Endothelial cell of umbilical vein (primary cell): ENCODE measurements at regions not wholly inside any gene's neighbourhood (a gene's known extent, or its start where the extent isn't known, plus 50 kb on each side); places are given as distances from the start of the nearest gene placed in this dataset.

Experiments
- CTCF ChIP-seq, 2 donors: IDR thresholded peaks; 1 replicate in 1 of 2; 2 replicates in 1 of 2; pipeline ENCODE4 v1.5.1; 2011; ENCODE audit warnings: low read length in 2 of 2, mild to moderate bottlenecking in 2 of 2, moderate library complexity in 2 of 2, control low read depth in 1 of 2, inconsistent platforms in 1 of 2, low read depth in 1 of 2; ENCODE audit not compliant: insufficient read depth in 1 of 2; ENCODE audit errors: extremely low read depth in 1 of 2
- EZH2 ChIP-seq: IDR thresholded peaks from 2 replicates; pipeline ENCODE4 v1.6.1; 2012; ENCODE audit warnings: borderline replicate concordance, low read depth, mild to moderate bottlenecking, moderate library complexity, low read length, inconsistent platforms; ENCODE audit not compliant: severe bottlenecking
- FOS ChIP-seq: IDR thresholded peaks from 2 replicates; pipeline ENCODE4 v1.6.1; 2011; ENCODE audit warnings: mild to moderate bottlenecking, low read length, moderate library complexity, borderline replicate concordance; ENCODE audit not compliant: insufficient read depth
- GATA2 ChIP-seq: IDR thresholded peaks from 2 replicates; pipeline ENCODE4 v1.7.0; 2011; ENCODE audit warnings: low read depth, mild to moderate bottlenecking, moderate library complexity, mixed read lengths, low read length; ENCODE audit not compliant: insufficient read length, insufficient read depth
- JUN ChIP-seq: IDR thresholded peaks from 2 replicates; pipeline ENCODE4 v1.6.1; 2011; ENCODE audit warnings: borderline replicate concordance, low read depth; ENCODE audit not compliant: insufficient read length, insufficient read depth
- MAX ChIP-seq: IDR thresholded peaks from 2 replicates; pipeline ENCODE4 v1.6.1; 2011; ENCODE audit not compliant: insufficient read depth, insufficient read length
- MYC ChIP-seq: IDR thresholded peaks from one replicate; pipeline ENCODE4 v1.6.1; 2011; ENCODE audit warnings: mild to moderate bottlenecking, low read depth, low read length
- POLR2A ChIP-seq: IDR thresholded peaks from 2 replicates; pipeline ENCODE4 v1.6.1; 2012; ENCODE audit warnings: low read depth, mild to moderate bottlenecking, control low read depth, low read length
- POLR2AphosphoS5 ChIP-seq: IDR thresholded peaks from 2 replicates; pipeline ENCODE4 v1.6.1; 2012; ENCODE audit warnings: low read depth, mild to moderate bottlenecking, control low read depth, low read length, moderate library complexity; ENCODE audit not compliant: insufficient read depth

- TF ChIP-seq MYC (no peak), EZH2 (no peak), CTCF (IDR thresholded peaks at IDR 0.05; ENCODE audit: extremely low read depth in 1 of 2, insufficient read depth in 1 of 2, low read depth in 1 of 2, low read length in 2 of 2) (no peak), JUN (no peak), POLR2AphosphoS5 (no peak), POLR2A (no peak), GATA2 (no peak), MAX (no peak), FOS (no peak)
Measured at GRCh38 chr14:50018933-50019210, 97.5 kb downstream of the VCPKMT start.
